ENCODE measurements at regions not wholly inside any gene's neighbourhood (a gene's known extent, or its start where the extent isn't known, plus 50 kb on each side); places are given as distances from the start of the nearest gene placed in this dataset.

GRCh38 chr18:42177390-42177789 is 222.4 kb downstream of the PIK3C3 start:
- DNase-seq (ENCODE audit: low read depth), result no peak
- no peak for TF ChIP-seq CTCF (IDR thresholded peaks at IDR 0.05; ENCODE audit: control insufficient read depth, extremely low read depth, insufficient read depth)
- no peak overlapping the region for H3K4me3 ChIP-seq (ENCODE audit: low read depth, low read length)

GRCh38 chr18:42178376-42179080 is 223.5 kb downstream of the PIK3C3 start:
- TF ChIP-seq CTCF (IDR thresholded peaks at IDR 0.05; ENCODE audit: control insufficient read depth, extremely low read depth, insufficient read depth), result no peak

GRCh38 chr18:42179542-42180121 is 224.6 kb downstream of the PIK3C3 start:
- TF ChIP-seq CTCF (IDR thresholded peaks at IDR 0.05; ENCODE audit: control insufficient read depth, extremely low read depth, insufficient read depth), result no peak
- H3K4me3 ChIP-seq (ENCODE audit: low read depth, low read length), result no peak overlapping the region

More at GRCh38 chr18:42178376-42179080, 223.5 kb downstream of the PIK3C3 start:
- no peak overlapping the region for H3K4me3 ChIP-seq (ENCODE audit: low read depth, low read length)
- DNase-seq (ENCODE audit: low read depth), result no peak

GRCh38 chr18:42181474-42181873 is 226.4 kb downstream of the PIK3C3 start:
- no peak for TF ChIP-seq CTCF (IDR thresholded peaks at IDR 0.05; ENCODE audit: control insufficient read depth, extremely low read depth, insufficient read depth)
- no peak overlapping the region for H3K4me3 ChIP-seq (ENCODE audit: low read depth, low read length)

More at GRCh38 chr18:42179542-42180121, 224.6 kb downstream of the PIK3C3 start:
- no peak for DNase-seq (ENCODE audit: low read depth)

GRCh38 chr18:42182728-42183700 is 228.0 kb downstream of the PIK3C3 start:
- no peak overlapping the region for H3K4me3 ChIP-seq (ENCODE audit: low read depth, low read length)
- DNase-seq (ENCODE audit: low read depth), result no peak
- no peak for TF ChIP-seq CTCF (IDR thresholded peaks at IDR 0.05; ENCODE audit: control insufficient read depth, extremely low read depth, insufficient read depth)

More at GRCh38 chr18:42181474-42181873, 226.4 kb downstream of the PIK3C3 start:
- no peak for DNase-seq (ENCODE audit: low read depth)

GRCh38 chr18:42183746-42184145 is 228.7 kb downstream of the PIK3C3 start:
- DNase-seq (ENCODE audit: low read depth), result no peak
- H3K4me3 ChIP-seq (ENCODE audit: low read depth, low read length), result no peak overlapping the region
- TF ChIP-seq CTCF (IDR thresholded peaks at IDR 0.05; ENCODE audit: control insufficient read depth, extremely low read depth, insufficient read depth), result no peak

Measured in LNCaP clone FGC (cell line).